HG03095 (cell line): ENCODE measurements at regions not wholly inside any gene's neighbourhood (a gene's known extent, or its start where the extent isn't known, plus 50 kb on each side); places are given as distances from the start of the nearest gene placed in this dataset.
"Not testable (repeated sequence)": the region's sequence is repeated elsewhere in the genome, so short reads cannot be mapped to it uniquely, and the experiment has no call there.

Source experiments
- ATAC-seq: cut with Tn5 transposase; IDR thresholded peaks from one replicate; pipeline ENCODE4 v1.9.1; 2021; ENCODE audit warnings: moderate library complexity; ENCODE audit not compliant: unreplicated experiment

DNA sequence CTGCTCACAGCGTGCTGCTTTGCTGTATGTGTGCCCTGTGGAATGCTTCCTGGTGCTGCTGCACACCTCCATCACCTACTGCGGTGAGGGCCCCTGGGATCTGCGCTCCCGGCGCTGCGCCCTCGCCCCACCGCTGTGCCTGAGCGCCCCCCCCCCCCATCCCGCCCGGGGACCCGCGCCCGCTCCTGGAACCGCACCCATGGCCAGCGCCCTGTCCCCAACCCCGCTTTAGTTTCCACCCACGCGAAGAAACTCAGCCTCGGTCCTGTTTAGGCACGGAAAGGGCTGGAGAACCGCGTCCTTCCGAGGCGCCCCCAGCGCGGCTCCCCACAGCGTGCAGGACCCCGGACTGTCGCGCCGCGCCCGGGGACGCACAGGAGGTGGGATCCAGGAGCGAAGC lies 265.5 kb downstream of the POTEB3 start:
- not testable (repeated sequence) for ATAC-seq

DNA sequence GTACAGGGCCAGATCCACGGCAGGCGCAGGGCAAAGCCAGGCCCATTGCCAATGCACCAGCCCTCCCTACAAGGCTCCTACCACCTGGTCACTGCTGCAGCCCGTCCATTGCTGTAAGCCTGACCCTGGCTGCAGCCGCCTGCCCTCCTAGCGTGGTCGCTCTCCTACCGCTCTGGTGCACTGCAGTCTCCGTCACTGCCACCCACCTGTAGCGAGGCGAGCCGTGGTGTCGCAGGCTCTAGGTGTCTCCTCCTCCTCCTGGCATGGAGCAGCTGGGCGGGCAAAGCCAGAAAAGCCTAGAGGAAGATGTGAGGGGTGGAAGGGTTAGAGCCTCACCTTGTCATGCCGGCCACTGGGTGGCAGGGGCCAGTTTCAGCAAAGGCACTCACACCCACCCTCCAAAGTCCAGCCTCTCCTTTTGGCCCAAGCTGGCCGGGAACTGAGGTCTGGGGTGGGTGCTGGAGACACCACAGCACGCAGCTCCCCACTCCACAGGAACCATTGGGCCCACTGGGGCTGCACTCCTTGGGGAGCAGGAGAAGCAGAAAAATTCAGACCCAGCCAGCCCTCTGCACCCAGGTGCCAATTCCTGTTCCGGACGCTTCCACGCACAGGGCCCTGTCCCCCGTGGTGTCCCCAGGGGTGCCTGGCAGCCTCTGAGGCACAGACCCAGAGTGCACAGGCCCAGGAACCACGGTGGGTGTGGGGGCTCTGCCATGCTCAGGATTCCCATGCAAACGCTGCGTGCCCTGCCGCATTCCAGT lies 285.3 kb upstream of the POTEB2 start:
- not testable (repeated sequence) for ATAC-seq

DNA sequence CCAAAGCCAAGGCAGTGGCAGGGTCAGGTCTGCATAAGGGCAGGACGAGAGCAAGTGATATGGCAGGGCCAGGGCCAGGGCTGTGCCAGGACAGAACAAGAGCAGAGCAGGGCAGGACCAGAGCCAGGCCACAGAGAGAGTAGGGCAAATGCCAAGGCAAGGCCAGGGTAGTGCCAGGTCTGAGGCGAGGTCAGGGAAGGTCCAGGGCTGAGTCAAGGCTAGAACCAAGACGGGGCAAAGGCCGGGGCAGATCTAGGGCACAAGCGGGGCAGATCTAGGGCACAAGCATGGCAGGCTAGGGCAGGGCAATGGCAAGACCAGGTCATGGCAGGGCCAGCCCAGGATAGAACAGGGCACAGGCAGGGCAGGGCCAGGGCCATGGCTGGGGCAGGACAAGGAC lies 282.0 kb upstream of the POTEB2 start:
- not testable (repeated sequence) for ATAC-seq

DNA sequence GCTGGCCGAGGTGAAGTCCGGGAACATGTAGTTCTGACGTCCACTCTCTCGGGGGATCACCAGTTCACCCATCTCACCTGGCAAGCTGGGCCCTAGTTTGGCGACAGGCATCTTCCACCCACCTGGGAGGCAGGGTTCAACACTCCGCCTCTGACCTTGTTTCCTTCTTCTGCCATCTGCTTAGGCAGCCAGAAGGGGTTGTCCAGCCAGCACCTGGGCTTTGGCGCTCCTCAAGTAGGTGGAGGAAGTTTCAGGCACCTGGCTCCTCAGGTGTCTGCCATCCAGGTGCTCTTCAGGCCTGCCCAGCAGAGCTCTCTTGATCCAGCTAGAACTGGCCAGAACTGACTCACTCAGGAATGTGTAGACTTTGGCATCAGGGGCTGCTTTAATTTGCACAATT lies 267.8 kb upstream of the POTEB2 start:
- not testable (repeated sequence) for ATAC-seq

DNA sequence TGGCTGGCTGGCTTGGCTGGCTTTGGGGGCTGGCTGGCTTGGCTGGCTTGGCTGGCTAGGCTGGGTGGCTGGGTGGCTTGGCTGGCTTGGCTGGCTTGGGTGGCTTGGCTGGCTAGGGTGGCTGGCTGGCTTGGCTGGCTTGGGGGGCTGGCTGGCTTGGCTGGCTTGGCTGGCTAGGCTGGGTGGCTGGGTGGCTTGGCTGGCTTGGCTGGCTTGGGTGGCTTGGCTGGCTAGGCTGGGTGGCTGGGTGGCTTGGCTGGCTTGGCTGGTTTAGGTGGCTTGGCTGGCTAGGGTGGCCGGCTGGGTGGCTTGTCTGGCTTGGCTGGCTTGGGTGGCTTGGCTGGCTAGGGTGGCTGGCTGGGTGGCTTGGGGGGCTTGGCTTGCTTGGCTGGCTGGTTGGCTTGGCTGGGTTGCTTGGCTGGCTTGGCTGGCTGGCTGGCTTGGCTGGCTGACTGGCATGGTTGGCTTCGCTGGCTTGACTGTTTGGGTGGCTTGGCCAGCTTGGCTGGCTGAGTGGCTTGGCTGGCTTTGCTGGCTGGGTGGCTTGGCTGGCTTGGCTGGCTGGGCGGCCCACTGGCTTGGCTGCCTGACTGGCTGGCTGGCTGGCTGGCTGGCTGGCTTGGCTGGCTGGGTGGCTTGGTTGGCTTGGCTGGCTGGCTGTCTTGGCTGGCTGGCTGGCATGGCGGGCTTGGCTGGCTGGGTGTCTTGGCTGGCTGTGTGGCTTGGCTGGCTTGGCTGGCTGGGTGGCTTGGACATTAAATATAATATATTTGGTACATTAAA lies 246.3 kb upstream of the POTEB2 start:
- not testable (repeated sequence) for ATAC-seq

DNA sequence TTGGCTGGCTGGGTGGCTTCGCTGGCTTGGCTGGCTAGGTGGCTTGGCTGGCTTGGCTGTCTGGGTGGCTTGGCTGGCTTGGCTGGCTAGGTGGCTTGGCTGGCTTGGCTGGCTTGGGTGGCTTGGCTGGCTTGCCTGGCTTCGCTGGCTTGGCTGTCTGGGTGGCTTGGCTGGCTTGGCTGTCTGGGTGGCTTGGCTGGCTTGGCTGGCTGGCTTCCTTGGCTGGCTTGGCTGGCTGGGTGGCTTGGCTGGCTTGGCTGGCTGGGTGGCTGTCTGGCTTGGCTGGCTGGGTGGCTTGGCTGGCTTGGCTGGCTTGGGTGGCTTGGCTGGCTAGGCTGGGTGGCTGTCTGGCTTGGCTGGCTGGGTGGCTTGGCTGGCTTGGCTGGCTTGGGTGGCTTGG lies 245.7 kb upstream of the POTEB2 start:
- ATAC-seq = not testable (repeated sequence)

DNA sequence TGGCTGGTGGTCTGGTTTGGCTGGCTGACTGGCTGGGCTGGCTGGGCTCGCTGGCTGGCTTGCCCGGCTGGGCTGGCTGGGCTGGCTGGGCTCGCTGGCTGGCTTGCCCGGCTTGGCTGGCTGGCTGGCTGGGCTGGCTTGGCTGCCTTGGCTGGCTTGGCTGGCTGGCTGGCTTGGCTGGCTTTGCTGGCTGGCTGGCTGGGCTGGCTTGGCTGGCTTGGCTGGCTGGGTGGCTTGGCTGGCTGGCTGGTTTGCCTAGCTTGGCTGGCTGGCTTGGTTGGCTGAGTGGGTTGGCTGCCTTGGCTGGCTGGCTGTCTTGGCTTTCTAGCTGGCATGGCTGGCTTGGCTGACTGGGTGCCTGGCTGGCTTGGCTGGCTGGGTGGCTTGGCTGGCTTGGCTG lies 245.1 kb upstream of the POTEB2 start:
- ATAC-seq = not testable (repeated sequence)

DNA sequence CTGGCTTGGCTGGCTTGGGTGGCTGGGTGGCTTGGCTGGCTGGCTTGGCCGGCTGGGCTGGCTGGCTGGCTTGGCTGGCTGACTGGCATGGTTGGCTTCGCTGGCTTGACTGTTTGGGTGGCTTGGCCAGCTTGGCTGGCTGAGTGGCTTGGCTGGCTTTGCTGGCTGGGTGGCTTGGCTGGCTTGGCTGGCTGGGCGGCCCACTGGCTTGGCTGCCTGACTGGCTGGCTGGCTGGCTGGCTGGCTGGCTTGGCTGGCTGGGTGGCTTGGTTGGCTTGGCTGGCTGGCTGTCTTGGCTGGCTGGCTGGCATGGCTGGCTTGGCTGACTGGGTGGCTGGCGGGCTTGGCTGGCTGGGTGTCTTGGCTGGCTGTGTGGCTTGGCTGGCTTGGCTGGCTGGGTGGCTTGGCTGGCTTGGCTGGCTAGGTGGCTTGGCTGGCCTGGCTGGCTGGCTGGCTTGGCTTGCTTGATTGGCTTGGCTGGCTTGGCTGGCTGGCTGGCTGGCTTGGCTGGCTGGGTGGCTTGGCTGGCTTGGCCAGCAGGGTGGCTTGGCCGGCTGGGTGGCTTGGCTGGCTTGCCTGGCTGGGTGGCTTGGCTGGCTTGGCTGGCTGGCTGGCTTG lies 244.2 kb upstream of the POTEB2 start:
- not testable (repeated sequence) for ATAC-seq

DNA sequence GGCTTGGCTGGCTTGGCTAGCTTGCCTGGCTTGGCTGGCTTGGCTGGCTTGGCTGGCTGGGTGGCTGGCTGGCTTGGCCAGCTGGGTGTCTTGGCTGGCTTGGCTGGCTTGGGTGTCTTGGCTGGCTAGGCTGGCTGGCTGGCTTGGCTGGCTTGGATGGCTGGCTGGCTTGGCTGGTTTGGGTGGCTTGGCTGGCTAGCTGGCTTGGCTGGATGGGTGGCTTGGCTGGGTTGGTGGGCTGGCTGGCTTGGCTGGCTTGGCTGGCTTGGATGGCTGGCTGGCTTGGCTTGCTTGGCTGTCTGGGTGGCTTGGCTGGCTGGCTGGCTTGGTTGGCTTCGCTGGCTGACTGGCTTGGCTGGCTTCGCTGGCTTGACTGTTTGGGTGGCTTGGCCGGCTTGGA lies 242.3 kb upstream of the POTEB2 start:
- not testable (repeated sequence) for ATAC-seq

DNA sequence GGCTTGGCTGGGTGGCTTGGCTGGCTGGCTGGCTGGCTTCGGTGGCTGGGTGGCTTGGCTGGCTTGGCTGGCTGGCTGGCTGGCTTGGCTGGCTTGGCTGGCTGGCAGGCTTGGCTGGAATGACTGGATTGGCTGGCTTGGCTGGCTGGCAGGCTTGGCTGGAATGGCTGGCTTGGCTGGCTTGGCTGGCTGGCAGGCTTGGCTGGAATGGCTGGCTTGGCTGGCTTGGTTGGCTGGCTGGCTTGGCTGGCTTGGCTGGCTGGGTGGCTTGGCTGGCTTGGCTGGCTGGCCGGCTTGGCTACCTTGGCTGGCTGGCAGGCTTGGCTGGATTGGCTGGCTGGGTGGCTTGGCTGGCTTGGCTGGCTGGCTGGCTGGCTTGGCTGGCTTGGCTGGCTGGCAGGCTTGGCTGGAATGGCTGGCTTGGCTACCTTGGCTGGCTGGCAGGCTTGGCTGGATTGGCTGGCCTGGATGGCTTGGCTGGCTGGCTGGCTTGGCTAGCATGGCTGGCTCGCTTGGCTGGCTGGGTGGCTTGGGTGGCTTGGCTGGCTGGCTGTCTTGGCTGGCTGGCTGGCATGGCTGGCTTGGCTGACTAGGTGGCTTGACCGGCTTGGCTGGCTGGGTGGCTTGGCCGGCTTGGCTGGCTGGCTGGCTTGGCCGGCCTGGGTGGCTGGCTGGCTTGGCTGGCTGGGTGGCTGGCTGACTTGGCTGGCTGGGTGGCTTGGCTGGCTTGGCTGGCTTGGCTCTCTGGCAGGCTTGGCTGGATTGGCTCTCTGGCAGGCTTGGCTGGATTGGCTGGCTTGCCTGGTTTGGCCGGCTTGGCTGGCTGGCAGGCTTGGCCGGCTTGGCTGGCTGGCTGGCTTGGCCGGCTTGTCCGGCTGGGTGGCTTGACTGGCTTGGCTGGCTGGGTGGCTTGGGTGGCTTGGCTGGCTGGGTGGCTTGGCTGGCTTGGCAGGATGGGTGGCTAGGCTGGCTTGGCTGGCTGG lies 241.6 kb upstream of the POTEB2 start:
- ATAC-seq = not testable (repeated sequence)

DNA sequence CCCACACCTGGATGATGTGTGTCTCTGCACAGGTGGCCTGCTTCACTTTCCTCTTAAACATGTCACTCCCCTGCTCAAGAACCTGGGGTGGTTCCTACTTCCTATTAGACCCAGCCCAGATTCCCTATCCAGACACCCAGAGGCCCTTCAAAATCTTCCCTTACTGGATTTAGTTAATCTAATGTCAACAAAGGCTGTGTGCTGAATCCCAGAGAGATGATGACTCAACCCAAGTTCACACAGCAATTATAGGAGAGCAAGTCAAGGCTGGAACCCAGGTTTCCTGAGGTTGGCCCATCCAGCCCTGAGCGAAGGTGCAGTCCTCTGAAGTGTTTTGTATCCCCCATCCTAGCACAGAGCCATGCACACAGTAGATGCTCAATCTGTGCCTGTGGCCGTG lies 230.5 kb upstream of the POTEB2 start:
- ATAC-seq = not testable (repeated sequence)

DNA sequence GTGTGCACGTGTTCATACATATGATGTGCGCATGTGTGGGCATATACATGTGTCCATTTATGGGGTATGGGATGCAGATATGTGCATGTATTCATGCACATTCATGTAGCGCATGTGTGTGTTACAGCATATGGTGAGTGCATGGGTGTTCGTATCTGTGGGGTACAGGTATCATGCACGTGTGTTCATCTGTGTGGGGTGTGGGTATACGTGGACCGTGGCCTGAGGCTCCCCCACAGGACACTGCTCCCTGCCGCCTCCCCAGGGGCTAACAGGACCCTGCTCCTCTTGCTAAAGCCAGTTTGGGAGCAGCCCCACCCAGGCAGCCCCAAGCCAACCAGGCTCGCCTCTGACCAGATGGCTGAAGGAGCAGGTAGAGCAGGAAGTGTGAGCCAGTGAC lies 213.4 kb upstream of the POTEB2 start:
- ATAC-seq = not testable (repeated sequence)

DNA sequence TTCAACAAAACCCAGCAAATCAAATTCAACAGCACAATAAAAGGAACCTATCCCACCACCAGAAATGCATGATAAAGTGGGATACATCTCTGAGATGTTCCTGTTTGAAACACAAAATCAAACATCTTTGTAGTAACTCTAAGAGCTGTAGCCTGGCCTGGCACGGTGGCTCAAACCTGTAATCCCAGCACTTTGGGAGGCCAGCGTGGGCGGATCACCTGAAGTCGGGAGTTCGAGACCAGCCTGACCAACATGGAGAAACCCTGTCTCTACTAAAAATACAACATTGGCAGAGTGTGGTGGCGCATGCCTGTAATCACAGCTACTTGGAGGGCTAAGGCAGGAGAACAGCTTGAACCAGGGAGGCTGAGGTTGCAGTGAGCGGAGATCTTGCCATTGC lies 202.8 kb upstream of the POTEB2 start:
- not testable (repeated sequence) for ATAC-seq

DNA sequence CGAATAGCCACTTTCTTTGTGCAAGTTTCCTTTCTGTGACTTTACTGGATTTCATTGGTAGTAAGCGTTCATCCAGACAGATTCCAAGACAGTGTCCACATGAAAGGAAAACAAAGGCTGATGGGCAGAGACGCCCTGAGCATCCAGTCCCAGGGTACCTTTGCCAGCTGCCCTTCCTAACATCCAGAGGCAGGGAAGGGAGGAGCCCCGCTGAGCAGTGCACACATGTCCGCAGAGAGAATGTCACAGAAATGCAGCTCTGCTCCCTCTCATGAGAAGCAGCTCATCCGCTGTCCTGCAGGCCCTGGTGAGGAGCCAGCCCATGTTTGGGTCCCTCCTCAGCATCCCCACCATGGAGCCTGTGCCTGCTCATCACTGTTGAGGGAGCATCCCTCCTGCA lies 197.4 kb upstream of the POTEB2 start:
- ATAC-seq = not testable (repeated sequence)

DNA sequence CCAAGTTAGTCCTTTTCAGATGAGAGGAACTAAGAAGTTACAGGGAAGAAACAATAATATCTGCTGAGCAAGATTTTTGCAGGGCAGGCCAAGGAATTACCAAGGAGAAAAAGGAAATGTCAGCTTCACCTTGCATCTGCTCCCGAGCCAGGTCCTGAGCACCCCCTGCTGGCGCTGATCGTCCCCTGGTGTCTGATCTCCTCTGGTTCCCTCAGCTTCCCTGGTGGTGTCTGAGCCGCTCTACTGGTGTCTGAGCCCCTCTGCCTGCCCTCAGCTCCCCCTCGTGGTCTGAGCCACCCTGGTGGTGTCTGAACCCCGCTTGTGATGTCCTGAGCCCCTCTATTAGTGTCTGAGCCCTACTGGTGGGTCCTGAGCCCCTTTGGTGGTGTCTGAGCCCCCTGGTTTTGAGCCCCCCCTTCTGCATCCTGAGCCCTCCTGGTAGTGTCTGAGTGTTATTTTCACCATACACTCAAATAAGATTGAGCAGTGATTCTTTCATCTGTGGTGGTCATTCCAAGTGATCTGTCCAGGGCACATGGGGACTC lies 196.6 kb upstream of the POTEB2 start:
- ATAC-seq = not testable (repeated sequence)

DNA sequence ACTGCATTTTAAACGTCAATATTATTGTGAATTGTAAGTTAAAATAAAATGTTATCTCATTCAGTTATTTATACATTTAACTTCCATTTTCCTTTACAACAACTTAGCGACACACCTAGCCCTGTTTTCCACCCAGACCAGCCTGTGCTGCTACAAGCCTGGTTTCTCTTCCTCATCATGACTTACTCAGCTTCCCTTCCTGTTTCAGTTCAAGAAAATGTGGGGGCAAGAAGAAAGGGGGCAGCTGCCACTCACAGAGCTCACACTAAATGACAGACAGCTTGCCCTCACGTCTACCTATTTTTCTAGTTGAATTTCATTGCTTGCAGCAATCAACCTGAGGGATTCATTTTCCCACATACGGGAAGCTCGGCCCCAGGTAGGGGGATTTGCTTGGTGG lies 185.8 kb upstream of the POTEB2 start:
- not testable (repeated sequence) for ATAC-seq

DNA sequence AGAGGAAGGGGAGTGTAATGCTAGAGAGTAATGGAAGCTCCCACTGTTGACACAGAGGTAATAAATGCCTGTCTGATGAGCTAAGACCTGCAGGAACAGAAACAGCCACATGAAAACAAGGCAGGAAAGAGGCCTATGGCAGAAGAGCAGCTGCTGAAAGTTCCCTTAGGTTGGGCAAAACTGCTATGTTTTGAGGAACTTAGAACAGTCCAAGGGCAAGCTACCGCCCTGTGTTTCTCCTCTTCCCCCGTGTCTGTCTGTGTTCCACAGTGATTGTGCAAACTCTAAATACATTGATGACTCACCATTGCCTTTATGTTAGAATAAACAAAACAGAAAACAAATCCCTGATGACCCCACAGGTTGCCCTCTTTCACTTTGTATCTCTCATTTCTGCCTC lies 165.6 kb upstream of the POTEB2 start:
- ATAC-seq = not testable (repeated sequence)

DNA sequence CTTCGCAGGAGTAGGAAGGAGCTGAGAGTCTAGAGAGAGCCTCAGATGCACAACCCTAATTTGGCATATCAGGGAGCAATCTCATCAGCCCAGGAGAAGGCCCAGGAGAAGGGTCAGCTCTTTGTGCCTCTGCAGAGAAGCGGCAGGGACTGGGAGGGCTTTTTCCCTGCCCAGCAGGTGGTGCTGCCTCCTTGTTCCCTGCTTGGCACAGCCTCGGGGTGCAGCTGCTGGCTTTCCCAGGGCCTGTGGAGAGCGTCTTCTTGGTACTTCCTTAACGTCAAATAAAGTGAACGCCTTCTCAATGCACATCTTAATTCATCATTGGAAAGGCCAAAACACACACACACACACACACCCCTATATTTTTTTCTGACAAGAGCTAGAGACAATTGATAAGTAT lies 162.9 kb upstream of the POTEB2 start:
- ATAC-seq = not testable (repeated sequence)

DNA sequence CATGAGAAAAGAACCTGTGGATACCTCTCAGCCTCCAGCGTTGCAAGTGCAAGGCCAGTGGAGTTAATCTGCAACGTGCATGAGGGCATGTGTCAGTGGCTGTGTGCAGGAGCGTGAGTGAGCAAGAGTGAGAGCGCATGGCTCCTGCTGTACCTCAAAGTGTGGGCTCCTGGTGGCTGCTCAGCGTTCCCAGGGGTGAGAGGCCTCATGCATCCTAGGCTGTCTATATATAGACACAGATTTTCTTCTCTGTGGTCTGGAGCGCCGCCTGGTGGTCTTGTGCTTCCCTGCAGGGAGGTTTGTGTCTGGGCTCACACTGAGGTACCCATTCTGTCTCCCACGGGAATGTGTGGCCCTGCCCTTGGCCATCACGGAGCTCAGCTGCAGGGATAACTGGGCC lies 161.8 kb upstream of the POTEB2 start:
- not testable (repeated sequence) for ATAC-seq

DNA sequence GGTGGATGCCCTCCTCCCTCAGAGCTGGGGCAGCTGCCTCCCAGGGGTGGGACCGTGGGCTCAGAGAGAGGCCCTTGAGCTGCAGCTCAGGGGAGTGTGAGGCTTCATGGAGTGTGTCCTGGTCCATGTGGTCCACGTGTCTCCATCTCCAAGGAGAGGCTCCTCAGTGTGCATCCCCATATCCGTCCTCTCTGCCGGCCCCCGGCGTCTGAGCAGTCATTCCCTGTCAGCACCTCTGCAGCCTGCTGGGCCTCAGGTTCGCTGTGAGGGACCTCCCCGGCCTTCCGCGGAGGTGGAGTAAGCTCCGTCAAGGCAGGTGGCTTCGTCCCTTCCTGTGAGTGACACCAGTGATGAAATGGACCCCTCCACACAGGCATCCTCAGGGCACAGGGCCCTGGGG lies 160.7 kb upstream of the POTEB2 start:
- ATAC-seq = not testable (repeated sequence)
